ENCODE measurements at regions not wholly inside any gene's neighbourhood (a gene's known extent, or its start where the extent isn't known, plus 50 kb on each side); places are given as distances from the start of the nearest gene placed in this dataset.

- no peak for TF ChIP-seq CTCF (IDR thresholded peaks at IDR 0.05)
These were observed 578.7 kb upstream of the NRP1 start for GRCh38 chr10:33913194-33913593.

GRCh38 chr10:33901166-33901565 is 566.7 kb upstream of the NRP1 start:
- TF ChIP-seq CTCF (IDR thresholded peaks at IDR 0.05), result no peak

GRCh38 chr10:33900596-33900995 is 566.1 kb upstream of the NRP1 start:
- TF ChIP-seq CTCF (IDR thresholded peaks at IDR 0.05), result no peak

GRCh38 chr10:33899578-33900531 is 565.4 kb upstream of the NRP1 start:
- TF ChIP-seq CTCF (IDR thresholded peaks at IDR 0.05), result no peak

- no peak for TF ChIP-seq CTCF (IDR thresholded peaks at IDR 0.05)
These were observed 562.9 kb upstream of the NRP1 start for GRCh38 chr10:33897291-33897752.

GRCh38 chr10:33893506-33893905 is 559.0 kb upstream of the NRP1 start:
- no peak for TF ChIP-seq CTCF (IDR thresholded peaks at IDR 0.05)

GRCh38 chr10:33889371-33889770 is 554.9 kb upstream of the NRP1 start:
- TF ChIP-seq CTCF (IDR thresholded peaks at IDR 0.05), result no peak
